ENCODE measurements at regions not wholly inside any gene's neighbourhood (a gene's known extent, or its start where the extent isn't known, plus 50 kb on each side); places are given as distances from the start of the nearest gene placed in this dataset.

GRCh38 chr10:129023082-129023481 is 444.0 kb upstream of the MGMT start:
- TF ChIP-seq POLR2AphosphoS5 (IDR thresholded peaks at IDR 0.05; ENCODE audit: insufficient read depth, low read depth, low read length) = no peak
- no peak for TF ChIP-seq CTCF (IDR thresholded peaks at IDR 0.05; ENCODE audit: extremely low read depth in 1 of 2, insufficient read depth in 1 of 2, low read depth in 1 of 2, low read length in 2 of 2)
- no peak for TF ChIP-seq POLR2A (IDR thresholded peaks at IDR 0.05; ENCODE audit: low read depth, low read length)
- TF ChIP-seq GATA2 (IDR thresholded peaks at IDR 0.05; ENCODE audit: insufficient read depth, insufficient read length, low read depth, low read length) = no peak
- no peak for TF ChIP-seq MYC (IDR thresholded peaks at IDR 0.05; ENCODE audit: low read depth, low read length)
- TF ChIP-seq, protein P1, sequence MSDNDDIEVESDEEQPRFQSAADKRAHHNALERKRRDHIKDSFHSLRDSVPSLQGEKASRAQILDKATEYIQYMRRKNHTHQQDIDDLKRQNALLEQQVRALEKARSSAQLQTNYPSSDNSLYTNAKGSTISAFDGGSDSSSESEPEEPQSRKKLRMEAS (IDR thresholded peaks at IDR 0.05; ENCODE audit: insufficient read depth, insufficient read length) = no peak
- TF ChIP-seq EZH2 (IDR thresholded peaks at IDR 0.05; ENCODE audit: borderline replicate concordance, low read depth, low read length, severe bottlenecking) = no peak
- no peak for TF ChIP-seq JUN (IDR thresholded peaks at IDR 0.05; ENCODE audit: borderline replicate concordance, insufficient read depth, insufficient read length, low read depth)
